Epithelial cell of prostate (primary cell): ENCODE measurements at regions not wholly inside any gene's neighbourhood (a gene's known extent, or its start where the extent isn't known, plus 50 kb on each side); places are given as distances from the start of the nearest gene placed in this dataset.
"Not testable (repeated sequence)": the region's sequence is repeated elsewhere in the genome, so short reads cannot be mapped to it uniquely, and the experiment has no call there.

Source experiments
- DNase-seq: peaks from one replicate; pipeline ENCODE4 v3.0.0-alpha.2; 2011; ENCODE audit warnings: low read depth, low spot score
- H3K27ac ChIP-seq: fragments of 450-650 bp; 2 replicates; pipeline ENCODE4 v1.5.1; 2017; ENCODE audit warnings: mild to moderate bottlenecking

- no peak for DNase-seq
- no peak overlapping the region for H3K27ac ChIP-seq
These were observed 88.5 kb upstream of the NCOR2 start for GRCh38 chr12:124655698-124656516.

GRCh38 chr12:124655048-124655697, 87.8 kb upstream of the NCOR2 start:
- H3K27ac ChIP-seq, result no peak overlapping the region
- no peak for DNase-seq

GRCh38 chr12:124654666-124655047, 87.2 kb upstream of the NCOR2 start:
- no peak overlapping the region for H3K27ac ChIP-seq
- no peak for DNase-seq

GRCh38 chr12:124653169-124653931, 85.9 kb upstream of the NCOR2 start:
- H3K27ac ChIP-seq, result no peak overlapping the region
- no peak for DNase-seq

GRCh38 chr12:124652661-124653060, 85.2 kb upstream of the NCOR2 start:
- no peak for DNase-seq
- no peak overlapping the region for H3K27ac ChIP-seq

- no peak overlapping the region for H3K27ac ChIP-seq
These were observed 84.3 kb upstream of the NCOR2 start for GRCh38 chr12:124651516-124652273.

GRCh38 chr12:124650912-124651311, 83.5 kb upstream of the NCOR2 start:
- H3K27ac ChIP-seq, result no peak overlapping the region
- DNase-seq, result no peak

More at GRCh38 chr12:124651516-124652273, 84.3 kb upstream of the NCOR2 start:
- no peak for DNase-seq

- no peak for DNase-seq
- no peak overlapping the region for H3K27ac ChIP-seq
These were observed 81.4 kb upstream of the NCOR2 start for GRCh38 chr12:124648710-124649384.

GRCh38 chr12:124647316-124647715, 79.9 kb upstream of the NCOR2 start:
- no peak overlapping the region for H3K27ac ChIP-seq
- no peak for DNase-seq

- H3K27ac ChIP-seq, result no peak overlapping the region
- DNase-seq, result no peak
These were observed 79.2 kb upstream of the NCOR2 start for GRCh38 chr12:124646385-124647230.

- H3K27ac ChIP-seq, result no peak overlapping the region
- no peak for DNase-seq
These were observed 78.3 kb upstream of the NCOR2 start for GRCh38 chr12:124645530-124646244.

GRCh38 chr12:124643768-124644167, 76.4 kb upstream of the NCOR2 start:
- not testable (repeated sequence) for DNase-seq, H3K27ac ChIP-seq

GRCh38 chr12:124642105-124642504, 74.7 kb upstream of the NCOR2 start:
- no peak for DNase-seq
- no peak overlapping the region for H3K27ac ChIP-seq

- no peak for DNase-seq
- no peak overlapping the region for H3K27ac ChIP-seq
These were observed 74.2 kb upstream of the NCOR2 start for GRCh38 chr12:124641591-124641990.

GRCh38 chr12:124640056-124640455, 72.6 kb upstream of the NCOR2 start:
- DNase-seq, result peak; percentile 56
- H3K27ac ChIP-seq, result peak overlapping the region; percentile 16

- no peak for DNase-seq
- no peak overlapping the region for H3K27ac ChIP-seq
These were observed 71.9 kb upstream of the NCOR2 start for GRCh38 chr12:124639122-124639806.

- peak overlapping the region; percentile 62 for H3K27ac ChIP-seq
- peak; percentile 50 for DNase-seq
These were observed 70.2 kb upstream of the NCOR2 start for GRCh38 chr12:124637581-124637981.

GRCh38 chr12:124637163-124637562, 69.8 kb upstream of the NCOR2 start:
- no peak for DNase-seq
- H3K27ac ChIP-seq, result peak overlapping the region; percentile 62
